H1 (cell line): ENCODE measurements at regions not wholly inside any gene's neighbourhood (a gene's known extent, or its start where the extent isn't known, plus 50 kb on each side); places are given as distances from the start of the nearest gene placed in this dataset.

Source experiments
- CTCF ChIA-PET: fragments of 300-600 bp; sonication (Branson Sonifier 250); formaldehyde crosslinking; loops from one replicate; lab custom pipeline; 2021; ENCODE audit not compliant: partially characterized antibody; lab: Charles Lee
- POLR2A ChIA-PET: fragments of 300-600 bp; sonication (Branson Sonifier 250); formaldehyde crosslinking; loops from one replicate; lab custom pipeline; 2021; ENCODE audit warnings: inconsistent platforms; ENCODE audit not compliant: partially characterized antibody; lab: Charles Lee
- DNase-seq, 2 experiments: peaks; one replicate each; pipeline versions ENCODE4 v3.0.0 to v3.0.0-alpha.2; 2010 to 2022; ENCODE audit warnings: low spot score in 2 of 2, low read depth in 1 of 2, mixed read lengths in 1 of 2
- FAIRE-seq: peaks from 2 replicates; lab custom pipeline; 2011; peaks lifted over from hg19 to GRCh38; lab: Jason Lieb, UNC
- H2AFZ ChIP-seq: 2 replicates; pipeline ENCODE4 v1.8.1; 2012; ENCODE audit warnings: low read length, inconsistent platforms
- H2AK5ac ChIP-seq: 2 replicates; pipeline ENCODE4 v1.6.1; 2013; ENCODE audit warnings: low read depth, low read length
- H2BK120ac ChIP-seq: replicated peaks from 2 replicates; pipeline ENCODE3; 2013; ENCODE audit warnings: low read depth, low read length, inconsistent platforms
- H2BK12ac ChIP-seq: 2 replicates; pipeline ENCODE4 v1.6.1; 2013; ENCODE audit warnings: low read depth, low read length
- H2BK15ac ChIP-seq: 2 replicates; pipeline ENCODE4 v1.6.1; 2013; ENCODE audit warnings: low read length
- H2BK20ac ChIP-seq: 2 replicates; pipeline ENCODE4 v1.6.1; 2013; ENCODE audit warnings: low read length
- H2BK5ac ChIP-seq: 2 replicates; pipeline ENCODE4 v1.6.1; 2013; ENCODE audit warnings: low read depth, low read length
- H3K14ac ChIP-seq: 2 replicates; pipeline ENCODE4 v1.6.1; 2013; ENCODE audit warnings: inconsistent platforms; ENCODE audit not compliant: insufficient read length
- H3K18ac ChIP-seq: 2 replicates; pipeline ENCODE4 v1.6.1; 2013; ENCODE audit warnings: low read length; ENCODE audit errors: extremely low read depth
- H3K23ac ChIP-seq: 2 replicates; pipeline ENCODE4 v1.6.1; 2013; ENCODE audit warnings: inconsistent platforms; ENCODE audit not compliant: insufficient read length
- H3K23me2 ChIP-seq: 2 replicates; pipeline ENCODE4 v1.6.1; 2013; ENCODE audit warnings: low read depth, low read length
- H3K27ac ChIP-seq: 2 replicates; pipeline ENCODE4 v1.6.1; 2011; ENCODE audit warnings: low read depth, low read length, inconsistent platforms
- H3K27me3 ChIP-seq, 4 experiments: replicated peaks in 1 of 4; 1 replicate in 1 of 4; 2 replicates in 3 of 4; pipeline versions ENCODE4 v1.6.1 to v1.8.1; 2011 to 2013; ENCODE audit warnings: low read length in 3 of 4, mild to moderate bottlenecking in 3 of 4, inconsistent platforms in 2 of 4, mixed read lengths in 2 of 4, moderate library complexity in 1 of 4; ENCODE audit not compliant: control insufficient read depth in 3 of 4, insufficient read depth in 3 of 4; ENCODE audit errors: extremely low read depth in 1 of 4
- H3K36me3 ChIP-seq, 4 experiments: 2 replicates each; pipeline versions ENCODE4 v1.6.1 to v1.8.1; 2011 to 2013; ENCODE audit warnings: mild to moderate bottlenecking in 4 of 4, low read length in 3 of 4, moderate library complexity in 2 of 4, control low read depth in 1 of 4, inconsistent platforms in 1 of 4; ENCODE audit not compliant: insufficient read depth in 4 of 4, control insufficient read depth in 2 of 4
- H3K4ac ChIP-seq: replicated peaks from 2 replicates; pipeline ENCODE3; 2013; ENCODE audit warnings: low read length, low read depth, mixed read lengths, inconsistent platforms; ENCODE audit not compliant: insufficient read length
- H3K4me1 ChIP-seq, 4 experiments: replicated peaks in 1 of 4; 1 replicate in 1 of 4; 2 replicates in 3 of 4; pipeline versions ENCODE4 v1.6.1 to v1.8.1; 2011 to 2013; ENCODE audit warnings: low read length in 3 of 4, inconsistent platforms in 2 of 4, mixed read lengths in 1 of 4; ENCODE audit not compliant: insufficient read depth in 4 of 4, control insufficient read depth in 3 of 4
- H3K4me2 ChIP-seq, 2 experiments: 2 replicates each; pipeline versions ENCODE4 v1.6.1 to v1.8.1; 2011 to 2013; ENCODE audit warnings: low read depth in 2 of 2, low read length in 2 of 2, control low read depth in 1 of 2, inconsistent platforms in 1 of 2, mild to moderate bottlenecking in 1 of 2; ENCODE audit not compliant: insufficient read depth in 1 of 2
- H3K4me3 ChIP-seq, 4 experiments: fragments of 200-600, 300-600 bp in 1 of 4; sonication (generic), shearing (Covaris generic), sonication (Bioruptor Twin) in 1 of 4; 2 replicates each; pipeline versions ENCODE4 v1.5.1 to v1.8.1; 2011 to 2016; ENCODE audit warnings: low read length in 4 of 4, low read depth in 3 of 4, control low read depth in 2 of 4, inconsistent platforms in 2 of 4, mild to moderate bottlenecking in 2 of 4, mixed read lengths in 1 of 4, moderate library complexity in 1 of 4; ENCODE audit not compliant: insufficient read depth in 2 of 4; ENCODE audit errors: extremely low read depth in 1 of 4
- H3K56ac ChIP-seq: replicated peaks from 2 replicates; pipeline ENCODE3; 2013; ENCODE audit warnings: low read depth, mild to moderate bottlenecking, mixed read lengths, low read length, inconsistent platforms; ENCODE audit not compliant: insufficient read length
- H3K79me1 ChIP-seq: 2 replicates; pipeline ENCODE4 v1.6.1; 2013; ENCODE audit warnings: low read depth, low read length, control low read depth
- H3K79me2 ChIP-seq, 2 experiments: 2 replicates each; pipeline versions ENCODE4 v1.6.1 to v1.8.1; 2012 to 2013; ENCODE audit warnings: low read length in 2 of 2, mild to moderate bottlenecking in 2 of 2, inconsistent platforms in 1 of 2; ENCODE audit not compliant: insufficient read depth in 2 of 2, control insufficient read depth in 1 of 2
- H3K9ac ChIP-seq, 4 experiments: replicated peaks in 1 of 4; 1 replicate in 1 of 4; 2 replicates in 3 of 4; pipeline versions ENCODE4 v1.6.1 to v1.8.1; 2011 to 2013; ENCODE audit warnings: low read depth in 3 of 4, low read length in 3 of 4, control low read depth in 2 of 4, mild to moderate bottlenecking in 2 of 4, moderate library complexity in 2 of 4, inconsistent platforms in 1 of 4; ENCODE audit errors: extremely low read depth in 1 of 4
- H3K9me3 ChIP-seq, 2 experiments: 2 replicates each; pipeline versions ENCODE4 v1.6.1 to v1.8.1; 2012 to 2013; ENCODE audit warnings: mild to moderate bottlenecking in 2 of 2, moderate library complexity in 2 of 2, control low read depth in 1 of 2, inconsistent platforms in 1 of 2, low read depth in 1 of 2, low read length in 1 of 2, mixed read lengths in 1 of 2; ENCODE audit not compliant: insufficient read depth in 2 of 2
- H4K20me1 ChIP-seq, 2 experiments: replicated peaks in 1 of 2; 2 replicates each; pipeline versions ENCODE3 to v1.8.1; 2011 to 2013; ENCODE audit warnings: inconsistent platforms in 2 of 2, low read length in 2 of 2, mild to moderate bottlenecking in 1 of 2; ENCODE audit not compliant: insufficient read depth in 2 of 2, control insufficient read depth in 1 of 2
- H4K5ac ChIP-seq: 2 replicates; pipeline ENCODE4 v1.6.1; 2013; ENCODE audit warnings: low read length, low read depth, mixed read lengths, inconsistent platforms; ENCODE audit not compliant: insufficient read length
- H4K8ac ChIP-seq: 2 replicates; pipeline ENCODE4 v1.8.0; 2013; ENCODE audit warnings: mild to moderate bottlenecking, moderate library complexity, low read length, inconsistent platforms; ENCODE audit not compliant: insufficient read depth; ENCODE audit errors: extremely low read depth
- H4K91ac ChIP-seq: replicated peaks from 2 replicates; pipeline ENCODE3; 2013; ENCODE audit warnings: low read length, mixed read lengths, inconsistent platforms; ENCODE audit not compliant: insufficient read length
- RFX5 ChIP-seq: IDR thresholded peaks from 2 replicates; pipeline ENCODE4 v1.6.1; 2011; ENCODE audit warnings: low read depth, low read length, improper control_type of control experiment, borderline replicate concordance
- RNF2 ChIP-seq: fragments of 200-900, 300-1000 bp; sonication (generic); IDR thresholded peaks from 2 replicates; pipeline ENCODE4 v1.7.1; 2016; ENCODE audit warnings: borderline replicate concordance, low read depth, mild to moderate bottlenecking, antibody characterized with exemption, low read length; ENCODE audit not compliant: poor library complexity, severe bottlenecking; ENCODE audit errors: missing control alignments
- TAF7 ChIP-seq: optimal IDR thresholded peaks from 2 replicates; pipeline ENCODE3; 2011; ENCODE audit warnings: low read depth, mild to moderate bottlenecking, inconsistent platforms, low read length, moderate library complexity, borderline replicate concordance
- WGBS, 2 experiments: shearing (Covaris generic) in 1 of 2; methylation state at CpG; one replicate each; pipeline versions ENCODE4 v1.1.6 to v1.1.7; 2013 to 2015; ENCODE audit warnings: low lambda C conversion rate in 2 of 2, mixed read lengths in 2 of 2, inconsistent platforms in 1 of 2, low coverage in 1 of 2, missing lambda C conversion rate in 1 of 2; ENCODE audit not compliant: insufficient replicate concordance in 2 of 2, insufficient coverage in 1 of 2, insufficient read length in 1 of 2; ENCODE audit errors: extremely low coverage in 1 of 2, missing lambda C conversion rate in 1 of 2; 5-methylcytosine and 5-hydroxymethylcytosine counted together

DNA sequence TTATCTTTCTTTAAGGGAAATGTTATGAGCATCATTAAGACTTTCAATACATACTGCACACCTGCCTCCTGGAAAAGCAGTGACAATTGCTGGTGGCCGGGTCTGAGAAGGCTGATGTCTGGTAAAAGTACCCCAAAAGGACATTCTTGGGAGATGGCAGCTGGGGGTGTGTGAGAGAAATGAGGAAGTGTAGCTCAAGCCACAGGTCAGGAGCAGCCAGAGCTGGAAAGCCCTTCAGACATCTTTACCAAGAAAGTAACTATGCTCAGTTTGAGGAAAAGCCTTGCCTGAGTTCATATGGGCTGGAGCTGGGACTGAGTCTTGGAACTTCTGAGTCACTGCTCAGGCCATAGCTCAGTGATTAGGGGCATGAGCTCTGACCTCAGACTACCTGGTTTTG lies 94.7 kb upstream of the N4BP1 start:
- Histone ChIP-seq H3K4me2 (no peak overlapping the region), H2BK20ac (no peak overlapping the region), H2AK5ac (no peak overlapping the region), H4K8ac (no peak overlapping the region), H3K4ac (no peak overlapping the region), H3K56ac (no peak overlapping the region), H3K27ac (no peak overlapping the region), H3K9ac (no peak overlapping the region), H2BK120ac (no peak overlapping the region), H3K14ac (no peak overlapping the region), H3K23ac (no peak overlapping the region), H2BK5ac (no peak overlapping the region), H4K5ac (no peak overlapping the region), H3K36me3 (no peaks in the 10 kb centered on the region), H3K4me3 (no peak overlapping the region), H3K79me2 (no peaks in the 10 kb centered on the region), H3K27me3 (no peaks in the 10 kb centered on the region), H3K23me2 (no peaks in the 10 kb centered on the region), H2BK15ac (no peak overlapping the region), H2BK12ac (no peak overlapping the region), H2AFZ (no peak overlapping the region), H3K18ac (no peak overlapping the region), H4K91ac (no peak overlapping the region), H3K79me1 (no peaks in the 10 kb centered on the region), H4K20me1 (no peaks in the 10 kb centered on the region), H3K9me3 (no peaks in the 10 kb centered on the region), H3K4me1 (no peaks in the 10 kb centered on the region)
- FAIRE-seq (no peak), DNase-seq (no peak)
- ChIA-PET CTCF (interaction anchor here (0.9 kb wide), 2 partner anchors 18 to 36 kb away, joined by 3 read pairs; no protein-coding TSS in a partner anchor), POLR2A (no interaction called here)
- WGBS, 2 experiments: 90% methylated on average over 1 of the region's 1 CpG; no CpG with 5 or more reads in 1 of the 2 experiments
- no peak for TF ChIP-seq RNF2
- no peak for TF ChIP-seq TAF7
- TF ChIP-seq RFX5: no peak
